ENCODE measurements at regions not wholly inside any gene's neighbourhood (a gene's known extent, or its start where the extent isn't known, plus 50 kb on each side); places are given as distances from the start of the nearest gene placed in this dataset.
"Not testable (repeated sequence)": the region's sequence is repeated elsewhere in the genome, so short reads cannot be mapped to it uniquely, and the experiment has no call there.

GRCh38 chr4:179344861-179345260 is 1902.6 kb upstream of the AGA start:
- no peaks in the 10 kb centered on the region for H3K36me3 ChIP-seq
- DNase-seq (no peak), ATAC-seq (no peak)
- intact Hi-C loops (cut with DNase I) = no loop called here
- H3K27ac ChIP-seq = no peak overlapping the region
- no peaks in the 10 kb centered on the region for H3K27me3 ChIP-seq
- H3K4me3 ChIP-seq = no peak overlapping the region
- no peaks in the 10 kb centered on the region for H3K9me3 ChIP-seq
- no peaks in the 10 kb centered on the region for H3K4me1 ChIP-seq
- TF ChIP-seq CTCF (IDR thresholded peaks at IDR 0.05) = no peak

- Histone ChIP-seq H3K27ac (no peak overlapping the region), H3K4me3 (no peak overlapping the region), H3K27me3 (no peaks in the 10 kb centered on the region), H3K9me3 (no peaks in the 10 kb centered on the region), H3K4me1 (no peaks in the 10 kb centered on the region), H3K36me3 (no peaks in the 10 kb centered on the region)
- intact Hi-C loops (cut with DNase I) = no loop called here
- no peak for ATAC-seq
- DNase-seq = no peak
- TF ChIP-seq CTCF (IDR thresholded peaks at IDR 0.05) = no peak
Observed at GRCh38 chr4:179352221-179352620, 1910.0 kb upstream of the AGA start.

DNA sequence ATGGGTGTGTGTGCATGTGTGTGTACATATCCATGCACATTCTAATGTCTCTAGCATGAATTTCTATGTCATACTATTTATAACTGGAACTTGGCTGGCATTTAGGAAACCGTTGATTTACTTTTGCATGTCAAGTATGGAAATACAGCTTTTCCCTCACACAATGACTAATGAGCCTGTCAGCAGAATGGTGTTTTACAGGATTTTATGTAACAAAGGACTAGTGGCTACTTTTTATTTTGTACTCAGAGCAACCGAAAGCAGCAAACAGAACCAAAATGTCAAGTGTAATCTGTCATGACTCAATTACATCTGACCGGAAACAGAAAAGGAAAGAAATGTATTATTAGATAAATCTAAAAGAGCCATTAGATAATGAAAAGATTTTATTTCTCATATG is 1911.5 kb upstream of the AGA start:
- no peak for ATAC-seq
- intact Hi-C loops (cut with DNase I) = no loop called here
- TF ChIP-seq CTCF (IDR thresholded peaks at IDR 0.05) = no peak

GRCh38 chr4:179361978-179362486 is 1919.8 kb upstream of the AGA start:
- H3K9me3 ChIP-seq = no peaks in the 10 kb centered on the region
- no peaks in the 10 kb centered on the region for H3K36me3 ChIP-seq
- H3K4me3 ChIP-seq = no peak overlapping the region
- no peaks in the 10 kb centered on the region for H3K4me1 ChIP-seq
- ATAC-seq = no peak
- intact Hi-C loops (cut with DNase I) = no loop called here
- no peak overlapping the region for H3K27ac ChIP-seq
- DNase-seq = no peak
- no peaks in the 10 kb centered on the region for H3K27me3 ChIP-seq
- TF ChIP-seq CTCF (IDR thresholded peaks at IDR 0.05) = no peak

More for the DNA sequence above, 1911.5 kb upstream of the AGA start:
- H3K9me3 ChIP-seq = no peaks in the 10 kb centered on the region
- no peak overlapping the region for H3K27ac ChIP-seq
- H3K27me3 ChIP-seq = no peaks in the 10 kb centered on the region
- DNase-seq = no peak
- no peak overlapping the region for H3K4me3 ChIP-seq
- H3K4me1 ChIP-seq = no peaks in the 10 kb centered on the region
- no peaks in the 10 kb centered on the region for H3K36me3 ChIP-seq

DNA sequence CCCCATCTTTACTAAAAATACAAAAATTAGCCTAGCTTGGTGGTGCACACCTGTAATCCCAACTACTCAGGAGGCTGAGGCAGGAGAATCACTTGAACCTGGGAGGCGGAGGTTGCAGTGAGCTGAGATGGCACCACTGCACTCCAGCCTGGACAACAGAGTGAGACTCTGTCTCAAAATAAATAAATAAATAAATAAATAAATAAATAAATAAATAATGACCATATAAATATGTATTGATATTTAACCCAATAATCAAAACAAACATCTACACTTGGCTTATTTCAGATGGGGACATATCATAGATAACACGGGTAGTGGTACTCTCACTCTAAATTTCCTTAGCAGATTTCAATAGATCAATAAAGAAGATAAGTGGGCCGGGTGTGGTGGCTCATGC is 1923.7 kb upstream of the AGA start:
- DNase-seq; H3K4me3 ChIP-seq; H3K9me3 ChIP-seq; H3K4me1 ChIP-seq; H3K27ac ChIP-seq; ATAC-seq; H3K36me3 ChIP-seq; intact Hi-C loops (cut with DNase I); H3K27me3 ChIP-seq: not testable (repeated sequence)

DNA sequence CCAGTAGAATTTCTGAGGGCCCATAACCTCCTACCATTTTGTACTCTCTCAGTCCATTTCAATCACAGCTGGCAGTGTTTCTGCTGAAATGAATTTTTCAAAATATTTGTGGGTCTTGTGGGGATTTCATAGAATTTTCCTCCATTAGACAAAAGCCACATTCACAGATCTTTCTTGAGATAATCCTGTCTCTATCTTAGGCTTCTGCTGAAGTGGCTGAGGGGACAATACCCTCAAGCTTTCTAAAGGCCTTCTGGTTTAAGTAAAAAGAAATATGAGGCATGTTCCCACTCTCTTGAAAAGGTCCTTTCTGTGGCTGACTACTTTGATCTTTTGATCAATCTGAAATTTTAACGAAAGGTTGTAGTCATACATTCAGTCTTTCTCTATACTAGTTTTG is 1930.0 kb upstream of the AGA start:
- ATAC-seq (no peak), DNase-seq (no peak)
- Histone ChIP-seq H3K27ac (no peak overlapping the region), H3K4me3 (no peak overlapping the region), H3K9me3 (no peaks in the 10 kb centered on the region), H3K4me1 (no peaks in the 10 kb centered on the region), H3K27me3 (no peaks in the 10 kb centered on the region), H3K36me3 (no peaks in the 10 kb centered on the region)
- intact Hi-C loops (cut with DNase I) = no loop called here
- no peak for TF ChIP-seq CTCF (IDR thresholded peaks at IDR 0.05)
